Erythroblast (primary cell): ENCODE measurements at regions not wholly inside any gene's neighbourhood (a gene's known extent, or its start where the extent isn't known, plus 50 kb on each side); places are given as distances from the start of the nearest gene placed in this dataset.

Experiments
- GATA1 ChIP-seq: IDR thresholded peaks from 2 replicates; pipeline ENCODE4 v1.6.1; 2011; ENCODE audit warnings: low read depth, mild to moderate bottlenecking, control low read depth, low read length, moderate library complexity
- POLR2A ChIP-seq: IDR thresholded peaks from 2 replicates; pipeline ENCODE4 v1.6.1; 2011; ENCODE audit warnings: mild to moderate bottlenecking, low read length

GRCh38 chr2:120576509-120577474 lies 158.9 kb upstream of the GLI2 start:
- TF ChIP-seq POLR2A (no peak), GATA1 (no peak)
